NOMO-1 treated with dmso at 0.1 percent for 144 hours (cell line): ENCODE measurements at regions not wholly inside any gene's neighbourhood (a gene's known extent, or its start where the extent isn't known, plus 50 kb on each side); places are given as distances from the start of the nearest gene placed in this dataset.

ENCODE experiments used
- DNase-seq: peaks from one replicate; lab custom pipeline; 2025; ENCODE audit not compliant: unreplicated experiment; lab: John Stamatoyannopoulos, UW

DNA sequence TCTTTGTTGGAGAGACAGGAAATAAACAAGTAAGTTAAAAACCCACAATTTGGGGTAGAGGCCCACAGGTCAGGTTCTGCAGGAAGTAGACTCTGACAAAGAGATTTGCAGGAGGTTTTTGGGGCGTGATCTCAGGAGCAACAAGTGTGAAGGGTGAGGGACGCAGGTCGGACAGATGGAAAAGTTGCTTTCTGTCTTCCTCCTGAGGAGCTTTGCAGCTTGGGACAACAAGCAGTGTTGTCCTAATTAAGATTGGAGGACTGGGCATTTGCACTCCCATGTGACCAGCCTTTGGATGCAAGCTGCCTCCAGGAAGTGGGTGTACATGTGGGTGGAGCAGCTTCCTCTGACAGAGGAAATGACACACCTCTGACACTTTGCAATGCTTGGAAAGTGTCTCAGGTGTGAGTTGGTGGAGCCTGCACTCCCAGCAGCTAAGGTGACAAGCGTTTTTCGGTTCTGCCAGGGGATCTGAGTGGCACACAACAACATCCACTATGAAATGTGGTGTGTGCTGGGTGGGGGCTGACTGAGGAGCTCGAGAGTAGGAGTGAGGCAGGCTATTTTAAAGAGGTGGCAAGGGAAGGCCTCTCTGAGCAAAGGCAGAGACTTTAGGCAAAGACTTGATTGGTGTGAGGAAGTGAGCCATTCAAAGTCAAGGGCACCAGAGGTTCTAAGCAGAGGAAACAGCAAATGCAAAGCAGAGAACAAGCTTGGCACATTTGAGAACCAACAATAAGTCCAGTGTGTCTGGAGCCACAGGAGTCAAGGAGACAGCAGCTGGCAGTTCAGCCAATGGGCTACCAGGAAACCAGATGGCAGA lies 339.8 kb upstream of the GATB start:
- no peak for DNase-seq

DNA sequence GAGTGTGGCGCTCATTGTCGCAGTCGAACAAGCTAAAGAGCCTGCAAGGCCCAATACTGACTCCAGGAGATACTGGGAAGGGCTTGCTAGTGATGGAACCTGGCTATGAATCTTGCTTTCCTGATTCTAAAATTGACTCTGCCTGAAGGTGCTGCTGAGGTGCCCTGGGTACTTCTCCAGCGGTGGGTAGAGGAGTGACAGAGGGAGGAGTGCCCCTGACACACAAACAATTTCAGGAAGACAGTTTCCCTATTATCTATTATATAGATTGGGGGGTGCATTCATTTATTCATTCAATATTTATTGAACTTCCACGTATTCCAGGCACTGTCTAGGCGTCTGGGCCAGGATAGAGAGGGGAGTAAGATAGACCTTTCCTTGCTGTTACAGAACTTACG lies 339.2 kb upstream of the GATB start:
- no peak for DNase-seq

DNA sequence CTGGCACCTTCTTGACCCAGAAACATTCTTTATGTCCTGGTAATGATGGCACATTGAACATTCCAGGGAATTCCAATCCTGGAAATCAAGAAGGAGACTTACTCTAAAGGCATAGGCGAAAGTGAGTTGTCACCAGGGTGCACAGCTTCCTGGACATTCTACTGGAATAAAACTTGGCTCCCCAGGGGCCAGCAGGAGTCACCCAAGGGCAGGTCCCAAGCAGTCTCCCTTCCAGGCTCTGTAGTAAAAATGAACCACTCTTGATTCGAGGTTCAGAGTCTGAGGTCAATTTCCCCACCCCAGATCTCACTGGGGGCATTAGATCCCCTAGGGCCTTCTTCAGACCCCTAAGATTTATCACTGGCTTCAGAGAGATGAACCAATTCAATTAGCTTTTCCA lies 338.7 kb upstream of the GATB start:
- DNase-seq = no peak

DNA sequence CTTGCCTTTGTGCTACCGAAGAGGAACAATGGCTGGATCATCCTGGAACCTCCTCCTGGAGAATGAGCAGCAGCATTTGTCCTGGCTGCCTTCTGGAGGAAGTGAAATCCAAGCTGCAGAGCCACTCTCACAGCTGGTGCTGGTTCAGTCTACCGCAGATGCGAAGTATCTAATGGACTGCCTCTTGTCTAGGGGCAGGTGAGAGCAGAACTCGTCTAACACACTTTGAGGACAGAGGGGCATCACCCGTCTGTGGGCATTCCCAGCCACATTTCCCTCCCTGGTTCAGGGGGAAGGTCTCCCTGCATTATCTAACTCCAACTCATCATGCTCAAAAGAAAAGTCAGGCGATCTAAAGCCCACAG lies 338.2 kb upstream of the GATB start:
- no peak for DNase-seq

DNA sequence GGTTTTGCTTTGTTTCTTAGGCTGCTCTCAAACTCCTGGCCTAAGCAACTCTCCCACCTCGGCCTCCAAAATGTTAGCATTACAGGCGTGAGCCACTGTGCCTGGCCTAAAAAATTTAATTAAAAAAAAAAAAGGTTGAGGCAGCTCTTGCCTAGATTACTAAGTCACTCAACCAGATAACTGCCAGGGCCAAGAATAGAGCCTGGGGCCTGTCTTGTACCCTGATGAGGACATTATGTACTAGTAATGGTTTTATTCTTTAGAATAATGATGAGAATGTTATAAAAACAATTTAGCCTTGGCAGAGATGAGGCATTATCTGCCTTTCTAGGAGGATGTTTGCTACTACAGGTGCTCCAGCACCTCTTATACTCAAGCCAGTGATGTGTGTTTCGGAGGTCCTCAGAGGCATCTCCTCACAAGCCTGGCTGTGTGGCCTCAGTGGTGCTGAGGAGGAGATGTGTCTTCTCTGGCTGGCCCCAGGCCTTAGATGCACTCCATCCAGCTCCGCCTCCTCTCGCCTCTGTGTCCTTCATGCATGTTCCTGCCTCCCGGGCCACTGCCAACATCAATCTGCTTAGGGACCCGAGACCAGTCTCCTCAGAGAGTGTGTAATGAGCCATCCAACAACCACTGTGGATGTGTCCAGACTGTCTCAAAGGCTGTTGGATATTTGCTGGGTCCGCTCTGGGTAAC lies 337.7 kb upstream of the GATB start:
- DNase-seq = no peak

DNA sequence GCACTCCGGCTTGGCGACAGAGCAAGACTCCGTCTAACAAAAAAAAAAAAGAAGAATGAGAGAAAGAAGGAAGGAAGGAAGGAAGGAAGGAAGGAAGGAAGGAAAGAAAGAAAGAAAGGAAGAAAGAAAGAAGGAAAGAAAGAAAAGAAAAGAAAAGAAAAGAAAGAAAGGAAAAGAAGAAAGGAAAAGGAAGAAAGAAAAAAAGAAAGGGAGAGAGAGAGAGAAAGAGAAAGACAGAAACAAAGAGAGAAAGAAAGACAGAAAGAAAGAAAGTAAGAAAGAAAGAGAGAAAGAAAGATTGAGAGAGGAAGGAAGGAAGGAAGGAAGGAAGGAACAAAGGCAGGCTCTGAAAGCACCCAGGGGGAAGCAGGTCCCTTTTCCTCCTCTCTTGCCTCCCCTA lies 336.6 kb upstream of the GATB start:
- no peak for DNase-seq

DNA sequence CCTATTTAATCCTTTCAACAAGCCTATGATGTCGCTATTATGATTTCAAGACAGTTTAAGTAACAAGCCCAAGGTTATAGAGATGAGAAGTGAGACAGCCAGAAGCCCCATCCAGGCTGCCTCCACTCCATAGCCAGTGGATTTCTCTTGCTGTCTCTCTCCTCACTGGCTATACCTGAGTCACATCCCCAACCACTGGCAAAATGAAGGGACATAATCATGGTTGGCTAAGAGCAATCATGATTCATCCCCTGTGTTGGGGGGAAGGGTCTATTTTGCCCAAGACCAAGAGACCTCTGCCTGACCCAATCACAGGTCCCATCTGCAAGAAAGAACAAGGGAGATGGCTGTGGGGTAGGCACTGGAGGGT lies 334.9 kb upstream of the GATB start:
- DNase-seq = no peak

DNA sequence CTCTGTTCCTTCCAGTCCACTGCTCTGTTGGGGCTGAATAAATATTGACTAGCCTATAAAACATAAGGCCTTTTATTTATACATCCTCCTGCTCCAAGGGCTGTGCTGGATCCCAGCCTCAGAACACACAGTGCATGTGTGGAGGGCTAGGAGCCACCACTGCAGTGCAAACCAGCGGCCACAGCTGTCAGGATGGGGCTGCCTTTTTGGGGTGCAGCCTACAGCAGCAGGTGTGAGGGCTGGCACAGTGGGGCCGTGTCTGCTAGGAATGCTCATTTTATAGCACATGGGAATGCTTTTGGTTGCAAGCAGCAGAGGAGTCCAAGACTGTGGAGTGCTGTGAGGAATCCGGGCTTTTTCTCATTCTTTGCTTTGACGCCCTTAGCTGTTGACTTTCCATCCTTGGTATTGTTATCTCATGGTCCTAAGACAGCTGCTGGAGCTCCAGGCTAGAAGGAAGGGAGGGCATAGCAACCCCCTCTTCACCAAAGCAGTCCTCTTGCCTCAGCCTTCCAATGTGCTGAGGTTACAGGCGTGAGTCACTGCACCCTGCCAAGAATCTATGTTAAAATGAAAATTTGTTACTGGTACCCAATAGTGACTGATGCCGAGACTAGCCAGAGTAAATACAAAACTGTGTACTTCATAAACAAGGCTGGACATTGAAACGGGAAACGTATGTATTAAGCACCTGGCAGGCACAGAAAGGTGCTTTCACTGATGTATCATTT lies 334.3 kb upstream of the GATB start:
- DNase-seq = no peak

DNA sequence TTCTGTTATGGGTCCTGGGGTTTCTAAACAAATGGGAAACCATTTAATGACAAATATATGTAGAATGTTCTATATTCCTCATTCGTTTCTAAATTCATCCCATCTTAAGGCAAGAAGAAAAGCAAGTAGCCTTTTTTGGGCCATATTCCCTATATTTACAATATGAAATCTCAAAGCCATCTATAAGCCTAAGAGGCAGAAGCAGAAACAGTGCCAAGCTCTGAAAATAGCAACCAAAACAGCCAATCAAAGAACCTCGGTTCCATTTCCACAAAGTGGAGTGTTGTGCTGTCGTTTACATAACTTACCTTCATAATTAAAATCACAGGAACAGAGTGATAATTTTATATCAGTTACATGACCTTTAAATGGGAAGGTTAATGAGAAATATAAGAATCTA lies 330.6 kb upstream of the GATB start:
- DNase-seq = no peak

DNA sequence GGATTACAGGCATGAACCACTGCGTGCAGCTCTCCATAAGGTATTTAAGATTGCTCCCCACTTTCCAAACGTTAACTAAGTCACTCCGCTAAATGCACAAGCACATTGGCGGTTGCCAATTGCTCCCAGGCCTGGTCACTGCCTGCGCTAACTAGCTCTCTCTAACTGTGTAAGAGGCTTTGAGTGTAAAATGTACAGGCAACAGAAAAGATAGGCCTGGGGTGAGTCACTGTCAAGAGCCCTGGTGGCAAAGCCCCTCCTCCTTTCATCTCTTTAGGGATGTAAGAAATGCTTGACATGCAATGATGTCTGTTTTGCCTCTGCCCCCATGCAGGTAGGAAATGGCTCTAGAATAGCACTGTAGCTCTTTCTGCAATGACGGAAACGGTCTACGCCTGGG lies 329.7 kb upstream of the GATB start:
- DNase-seq = no peak

DNA sequence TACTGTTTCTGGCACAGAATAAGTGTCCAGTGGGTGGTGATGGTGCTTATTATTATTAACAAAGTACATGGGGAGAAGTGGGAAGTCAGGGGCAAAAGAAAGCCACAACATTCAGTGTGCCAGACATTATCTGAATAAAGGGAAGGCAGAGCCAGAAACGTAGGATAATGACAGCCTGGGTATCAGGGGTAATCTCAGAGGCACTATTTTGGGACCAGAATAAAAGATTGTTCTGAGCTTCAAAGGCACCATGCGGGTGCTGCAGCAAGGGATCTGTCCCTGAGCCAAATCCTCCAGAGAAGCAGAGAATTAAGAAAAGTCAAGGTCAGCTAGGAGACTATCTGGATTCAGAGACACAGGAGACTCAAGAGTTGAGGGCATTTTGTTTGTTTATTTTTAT lies 328.8 kb upstream of the GATB start:
- DNase-seq = no peak

DNA sequence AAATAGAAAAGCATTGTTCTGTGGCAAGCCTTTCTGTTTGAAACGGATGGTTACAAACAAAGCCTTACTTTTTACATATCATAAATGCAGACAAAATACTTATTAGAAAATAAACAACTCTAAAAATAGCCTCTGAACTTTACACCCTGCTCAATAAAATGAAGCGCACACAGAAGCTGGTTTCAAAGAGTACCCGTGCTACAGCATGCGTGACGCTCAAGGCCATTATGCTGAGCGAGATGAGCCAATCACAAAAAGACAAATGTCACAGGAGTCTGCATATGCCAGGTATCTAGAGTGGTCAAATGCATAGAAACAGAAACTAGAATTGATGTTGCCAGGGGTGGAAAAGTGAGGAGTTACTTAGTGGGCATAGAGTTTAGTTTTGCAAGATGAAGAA lies 326.5 kb upstream of the GATB start:
- no peak for DNase-seq

DNA sequence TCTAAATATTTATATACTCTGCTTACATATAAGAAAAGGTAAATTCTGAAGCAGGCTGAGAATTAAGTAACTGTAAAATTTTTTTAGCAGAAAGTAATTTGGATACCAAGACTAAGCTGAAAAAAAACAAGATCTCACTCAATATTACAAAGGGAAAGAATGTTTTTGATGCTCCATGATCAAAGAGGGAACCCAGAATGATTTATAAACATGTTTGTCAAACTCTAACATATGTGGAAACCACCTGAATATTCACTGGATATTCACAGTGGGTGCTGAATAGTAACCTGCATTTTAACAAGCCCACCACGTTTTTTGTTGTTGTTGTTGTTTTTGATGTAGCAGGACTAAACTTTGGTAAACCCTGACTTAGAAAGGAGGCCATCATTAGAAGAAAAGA lies 324.9 kb upstream of the GATB start:
- DNase-seq = no peak

DNA sequence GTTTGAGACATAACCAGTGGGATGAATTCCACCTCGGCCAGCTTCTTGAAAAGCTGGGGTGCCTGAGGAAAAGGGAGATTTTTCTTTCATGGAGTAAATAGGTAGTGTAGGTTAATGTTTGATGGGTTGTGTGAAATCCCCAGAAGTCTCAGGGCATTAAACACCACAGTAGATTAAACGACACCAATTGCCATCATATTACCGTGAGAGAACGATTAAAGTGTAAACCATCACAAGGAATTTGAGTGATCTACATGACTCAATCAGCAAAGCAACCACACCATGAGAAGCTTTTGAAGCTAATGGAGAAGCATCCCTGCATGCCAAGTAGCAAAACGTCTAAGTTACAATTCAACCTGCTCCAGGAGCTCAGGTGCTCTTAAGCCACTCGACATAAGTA lies 322.5 kb upstream of the GATB start:
- DNase-seq = no peak

DNA sequence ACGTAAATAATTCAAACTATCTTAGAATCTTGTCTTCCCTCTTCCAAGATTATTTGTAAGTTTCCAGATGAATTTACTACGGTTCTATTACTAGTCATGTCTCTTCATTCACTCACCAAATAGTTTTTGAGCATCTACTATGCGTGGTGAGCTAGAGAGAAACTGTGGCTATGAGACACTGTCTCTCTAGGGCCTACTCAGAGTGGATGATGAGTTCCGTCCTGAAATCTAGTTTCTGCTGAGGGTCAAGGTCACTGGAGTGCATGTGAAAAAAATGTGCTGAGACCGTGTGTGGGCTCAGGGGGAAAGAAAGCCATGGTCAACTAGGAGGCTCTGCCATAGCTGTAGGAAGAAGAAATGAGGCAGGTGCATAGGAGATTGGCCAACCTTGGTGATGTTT lies 320.2 kb upstream of the GATB start:
- DNase-seq = no peak

DNA sequence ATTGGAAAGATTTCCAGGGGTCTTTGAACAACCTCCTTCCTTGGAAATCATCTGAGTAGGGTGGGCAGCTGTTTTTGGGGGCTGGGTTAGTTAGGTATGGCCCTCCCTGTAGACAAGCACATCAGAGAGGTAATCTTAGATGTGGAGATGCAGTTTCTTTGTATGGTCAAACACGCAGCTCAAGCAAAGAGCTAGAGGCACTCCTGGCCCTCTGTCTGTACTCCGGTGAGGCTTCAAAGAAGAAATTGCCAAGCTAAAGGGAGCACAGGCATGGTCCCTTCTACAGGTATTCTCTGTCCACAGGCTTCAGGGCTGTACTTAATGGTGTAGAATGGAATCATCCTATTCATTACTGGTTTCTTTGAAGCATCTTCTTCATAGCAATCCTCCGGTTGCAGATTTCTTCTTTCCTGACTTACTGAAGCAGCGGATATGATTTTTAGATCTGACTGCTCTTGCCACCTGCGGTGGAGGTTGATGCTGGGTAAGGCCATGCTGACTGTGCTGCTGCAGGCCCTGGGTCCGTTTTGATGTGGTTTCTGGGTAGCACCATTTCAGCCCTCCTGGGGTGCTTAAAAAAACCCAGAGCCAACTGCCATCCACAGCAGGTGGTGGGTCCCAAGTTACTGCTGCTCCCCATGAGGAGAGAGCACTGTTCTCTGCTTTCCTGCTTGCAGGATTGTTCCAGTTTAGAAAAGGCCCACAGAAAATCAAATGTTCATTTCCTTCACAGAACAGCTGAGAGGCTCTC lies 318.9 kb upstream of the GATB start:
- no peak for DNase-seq

DNA sequence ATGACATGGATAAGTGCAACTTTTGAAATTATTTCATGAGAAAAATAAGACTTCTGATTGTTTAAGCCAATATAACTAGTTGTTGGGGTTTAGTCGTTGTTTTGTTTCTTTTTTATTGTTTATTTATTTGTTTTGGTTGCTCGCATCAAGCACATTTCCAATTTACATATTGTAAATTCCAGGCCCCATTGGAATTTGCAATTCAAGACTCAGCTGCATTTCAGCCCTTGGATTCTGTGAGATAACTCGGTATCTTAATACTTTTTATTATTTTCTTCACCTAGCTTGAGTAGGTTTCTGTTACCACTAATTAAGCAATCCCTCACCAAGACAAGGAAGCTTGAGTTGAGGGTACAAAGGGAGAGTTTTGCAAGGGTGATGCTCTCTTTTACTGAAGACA lies 318.3 kb upstream of the GATB start:
- DNase-seq = no peak

DNA sequence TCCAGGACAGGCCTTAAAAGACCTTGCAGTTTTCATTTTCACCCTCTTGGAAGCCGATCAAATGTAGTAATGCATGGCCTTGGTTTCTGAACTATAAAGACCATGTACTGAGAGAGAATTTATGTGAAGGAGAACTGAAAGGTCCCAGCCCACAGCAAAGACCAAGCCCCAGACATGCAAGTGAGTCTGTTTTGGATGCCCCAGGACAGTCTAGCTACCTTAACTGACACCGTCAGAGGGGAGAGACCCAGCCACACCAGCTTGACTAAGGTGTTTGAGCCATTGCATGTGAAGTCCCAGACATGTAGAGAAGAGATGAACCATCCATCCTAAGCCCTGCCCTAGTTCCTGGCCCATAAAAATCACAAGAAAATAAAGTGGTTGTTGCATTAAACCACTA lies 316.8 kb upstream of the GATB start:
- no peak for DNase-seq

DNA sequence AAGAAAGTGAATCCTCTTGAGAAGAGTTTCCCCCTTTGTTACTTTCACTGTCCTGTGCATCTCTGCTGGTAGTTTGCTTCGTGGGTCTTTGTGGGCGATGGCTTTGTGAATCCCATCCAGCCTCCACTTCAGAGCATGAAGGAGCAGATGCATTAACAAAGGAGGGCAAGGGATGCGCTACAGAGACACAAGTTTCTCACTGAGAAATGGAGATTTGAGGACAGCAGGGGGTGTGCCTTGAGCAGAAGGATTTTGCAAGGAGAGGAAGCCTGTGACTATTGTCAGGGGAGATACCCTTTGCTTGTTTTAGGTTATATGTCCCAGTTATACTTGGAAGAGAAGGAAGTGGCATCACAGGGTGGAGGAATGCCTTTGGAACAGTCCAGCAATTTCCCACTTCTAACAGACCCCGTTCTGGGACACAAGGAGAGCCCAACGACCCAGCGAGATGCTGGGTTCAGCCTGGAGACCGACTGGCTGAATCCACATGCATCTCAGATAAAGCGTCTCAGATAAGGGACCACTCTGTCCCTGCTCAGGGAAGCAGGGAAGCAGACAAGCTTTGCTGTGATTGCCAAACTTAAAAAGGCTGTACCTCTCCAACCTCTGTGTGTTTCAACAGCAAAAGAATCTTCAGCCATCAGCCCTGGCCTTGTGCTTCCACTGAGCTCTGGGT lies 314.6 kb upstream of the GATB start:
- no peak for DNase-seq

DNA sequence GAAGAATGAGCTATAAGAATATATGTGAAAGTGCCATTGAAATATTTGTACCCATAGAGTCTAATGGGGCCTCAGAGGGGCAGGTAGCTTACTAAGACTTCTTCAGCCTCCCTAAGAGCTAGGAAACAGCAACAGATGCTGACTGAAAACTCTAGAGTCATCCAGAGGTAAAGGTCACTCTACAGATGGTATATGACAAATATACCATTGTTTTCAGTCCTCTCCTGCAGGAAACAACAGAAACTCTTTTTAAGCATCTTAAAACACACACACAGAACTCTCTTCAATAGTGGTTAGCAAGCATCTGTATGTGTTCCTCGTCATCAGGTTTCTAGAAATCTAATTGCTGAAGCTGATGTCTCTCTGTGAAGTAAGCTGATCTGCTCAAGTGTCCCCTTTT lies 313.8 kb upstream of the GATB start:
- DNase-seq = no peak

DNA sequence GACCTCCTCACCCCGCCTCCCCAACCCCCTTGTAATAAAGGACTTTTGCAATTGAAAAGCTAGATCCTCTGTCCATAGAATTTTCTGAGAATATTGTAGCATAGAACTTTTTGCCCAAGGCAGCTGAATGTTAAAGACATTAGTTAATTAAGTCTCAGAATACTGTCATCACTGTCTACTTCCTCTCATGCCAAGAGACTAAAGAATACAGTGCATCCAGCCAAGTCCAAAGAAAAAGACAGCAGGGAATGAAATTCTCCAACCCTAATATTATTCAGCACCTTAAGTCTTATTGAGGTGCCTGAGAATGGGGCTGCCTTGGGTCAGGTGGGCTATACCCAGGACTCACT lies 313.3 kb upstream of the GATB start:
- no peak for DNase-seq
